Panc1 (cell line): ENCODE measurements at regions not wholly inside any gene's neighbourhood (a gene's known extent, or its start where the extent isn't known, plus 50 kb on each side); places are given as distances from the start of the nearest gene placed in this dataset.

ENCODE experiments used
- ATAC-seq: fragments of 200-7000 bp; cut with Tn5 transposase; 2 replicates; pipeline ENCODE4 v1.9.1; 2020; ENCODE audit warnings: mild to moderate bottlenecking, moderate library complexity
- BruUV-seq: library from RNA; stranded (reverse); fragments of 400-500 nt; replicated peaks from 2 replicates; lab custom pipeline; 2021; lab: Mats Ljungman, UMichigan
- CTCF ChIA-PET: fragments of 300-600 bp; sonication (Branson Sonifier 250); formaldehyde crosslinking; loops from one replicate; lab custom pipeline; 2022; ENCODE audit warnings: antibody characterized with exemption; lab: Charles Lee
- POLR2A ChIA-PET: fragments of 300-600 bp; sonication (Branson Sonifier 250); formaldehyde crosslinking; loops from one replicate; lab custom pipeline; 2022; ENCODE audit warnings: antibody characterized with exemption; lab: Charles Lee
- DNase-seq: peaks from one replicate; pipeline ENCODE4 v3.0.0-alpha.2; 2010; ENCODE audit warnings: low read depth, low spot score
- H3K27ac ChIP-seq: 2 replicates; pipeline ENCODE4 v1.5.1; 2011; ENCODE audit warnings: mild to moderate bottlenecking, low read length, inconsistent platforms
- H3K27me3 ChIP-seq: fragments of 200-500 bp; sonication (Bioruptor generic); 2 replicates; pipeline ENCODE4 v1.6.0; 2014; ENCODE audit warnings: low read length, inconsistent platforms; ENCODE audit not compliant: control insufficient read depth, insufficient read depth
- H3K36me3 ChIP-seq: fragments of 200-500 bp; sonication (Bioruptor generic); 2 replicates; pipeline ENCODE4 v1.5.1; 2014; ENCODE audit warnings: inconsistent platforms, mild to moderate bottlenecking, low read length, moderate library complexity; ENCODE audit not compliant: control insufficient read depth, insufficient read depth
- H3K4me1 ChIP-seq: 2 replicates; pipeline ENCODE4 v1.5.1; 2011; ENCODE audit warnings: inconsistent platforms, mild to moderate bottlenecking, low read length, moderate library complexity; ENCODE audit not compliant: control insufficient read depth, insufficient read depth
- H3K4me3 ChIP-seq, 2 experiments: 2 replicates each; pipeline ENCODE4 v1.5.1; 2011 to 2012; ENCODE audit warnings: low read depth in 2 of 2, low read length in 2 of 2, mild to moderate bottlenecking in 2 of 2, inconsistent platforms in 1 of 2, moderate library complexity in 1 of 2
- H3K9me3 ChIP-seq: fragments of 200-500 bp; sonication (Bioruptor generic); 2 replicates; pipeline ENCODE4 v1.5.1; 2014; ENCODE audit warnings: low read depth, mild to moderate bottlenecking, inconsistent platforms, low read length, moderate library complexity; ENCODE audit not compliant: control insufficient read depth, insufficient read depth
- CTCF ChIP-seq: fragments of 450-650 bp; IDR thresholded peaks from 2 replicates; pipeline ENCODE4 v1.5.1; 2017; ENCODE audit warnings: mild to moderate bottlenecking
- POLR2AphosphoS5 ChIP-seq: IDR thresholded peaks from 2 replicates; pipeline ENCODE4 v1.6.1; 2012; ENCODE audit warnings: mild to moderate bottlenecking, low read depth, low read length, moderate library complexity
- REST ChIP-seq, 2 experiments: IDR thresholded peaks; 2 replicates each; pipeline ENCODE4 v1.6.1; 2011 to 2012; ENCODE audit warnings: low read depth in 2 of 2, control low read depth in 1 of 2, low read length in 1 of 2, mild to moderate bottlenecking in 1 of 2, moderate library complexity in 1 of 2; ENCODE audit not compliant: insufficient read depth in 1 of 2
- SIN3A ChIP-seq: IDR thresholded peaks from 2 replicates; pipeline ENCODE4 v1.6.1; 2012; ENCODE audit warnings: low read depth, mild to moderate bottlenecking, low read length, moderate library complexity, borderline replicate concordance; ENCODE audit not compliant: insufficient read depth
- TCF7L2 ChIP-seq: IDR thresholded peaks from 2 replicates; pipeline ENCODE4 v1.6.1; 2011; ENCODE audit warnings: mild to moderate bottlenecking, low read depth, low read length, inconsistent platforms
- in situ Hi-C: cut with HindIII; loops from 2 replicates; pipeline ENCODE4 v1.10.0; 2016; ENCODE audit warnings: low sequenced_read_pairs, low pct_unique_long_range_greater_than_20kb
- intact Hi-C: fragments of 100-400 bp; cut with micrococcal nuclease; formaldehyde crosslinking; loops from one replicate; pipeline ENCODE4 v1.10.0; 2022; ENCODE audit not compliant: unreplicated experiment

- Histone ChIP-seq H3K4me3 (no peak overlapping the region), H3K27ac (no peak overlapping the region), H3K36me3 (no peaks in the 10 kb centered on the region), H3K27me3 (no peaks in the 10 kb centered on the region), H3K9me3 (no peaks in the 10 kb centered on the region), H3K4me1 (no peaks in the 10 kb centered on the region)
- ChIA-PET CTCF (no interaction called here), POLR2A (no interaction called here)
- no TSS peak for BruUV-seq
- DNase-seq: no peak
- ATAC-seq: no peak
- intact Hi-C loops (no loop called here), in situ Hi-C loops (no loop called here)
- TF ChIP-seq TCF7L2 (no peak), SIN3A (no peak), REST (IDR thresholded peaks at IDR 0.05; ENCODE audit: insufficient read depth in 1 of 2, low read depth in 2 of 2, low read length in 1 of 2) (no peak), POLR2AphosphoS5 (no peak)
Observed at GRCh38 chr10:33537066-33537465, 202.6 kb upstream of the NRP1 start.

- Histone ChIP-seq H3K4me3 (no peak overlapping the region), H3K4me1 (no peaks in the 10 kb centered on the region), H3K9me3 (no peaks in the 10 kb centered on the region), H3K36me3 (no peaks in the 10 kb centered on the region), H3K27ac (no peak overlapping the region), H3K27me3 (no peaks in the 10 kb centered on the region)
- ATAC-seq (no peak), DNase-seq (no peak)
- ChIA-PET POLR2A (no interaction called here), CTCF (no interaction called here)
- TF ChIP-seq TCF7L2 (no peak), SIN3A (no peak), CTCF (no peak), POLR2AphosphoS5 (no peak), REST (IDR thresholded peaks at IDR 0.05; ENCODE audit: insufficient read depth in 1 of 2, low read depth in 2 of 2, low read length in 1 of 2) (no peak)
- no TSS peak for BruUV-seq
- intact Hi-C loops (no loop called here), in situ Hi-C loops (no loop called here)
Observed at GRCh38 chr10:33536508-33536907, 202.0 kb upstream of the NRP1 start.
